Upper lobe of right lung (tissue), 1 donor: ENCODE measurements at regions not wholly inside any gene's neighbourhood (a gene's known extent, or its start where the extent isn't known, plus 50 kb on each side); places are given as distances from the start of the nearest gene placed in this dataset.

Experiments used
- ATAC-seq: fragments of 200-7000 bp; cut with Tn5 transposase; one replicate; pipeline ENCODE4 v1.9.1; 2020; ENCODE audit warnings: mild to moderate bottlenecking, moderate library complexity
- DNase-seq: peaks from one replicate; pipeline ENCODE4 v3.0.0-alpha.2; 2020
- H3K27ac ChIP-seq: fragments of 200-600 bp; one replicate; pipeline ENCODE4 v1.8.0; 2022
- H3K27me3 ChIP-seq: fragments of 200-600 bp; one replicate; pipeline ENCODE4 v1.8.0; 2022; ENCODE audit warnings: mild to moderate bottlenecking
- H3K36me3 ChIP-seq: fragments of 200-600 bp; one replicate; pipeline ENCODE4 v1.8.0; 2022
- H3K4me1 ChIP-seq: fragments of 200-600 bp; one replicate; pipeline ENCODE4 v1.8.0; 2022
- H3K4me3 ChIP-seq: fragments of 200-600 bp; one replicate; pipeline ENCODE4 v1.8.0; 2022; ENCODE audit warnings: mild to moderate bottlenecking
- H3K9me3 ChIP-seq: fragments of 200-600 bp; one replicate; pipeline ENCODE4 v1.8.0; 2022
- intact Hi-C: fragments of 100-400 bp; cut with DNase I; formaldehyde crosslinking; loops from one replicate; pipeline ENCODE4 v1.11.0; 2022
- TF ChIP-seq, protein P1 (sequence below): fragments of 200-600 bp; IDR thresholded peaks from one replicate; pipeline ENCODE4 v1.8.0; 2022; ENCODE audit warnings: antibody characterized with exemption
- donor health status: DM: no; HTN: yes; CAD: no; lungs with severe emphysema.

GRCh38 chr11:69371731-69372588 is 78.0 kb downstream of the MYEOV start:
- intact Hi-C loops = no loop called here
- Histone ChIP-seq H3K4me1 (peaks cover 7% of the 10 kb centered on the region), H3K27ac (no peak overlapping the region), H3K27me3 (no peaks in the 10 kb centered on the region), H3K36me3 (no peaks in the 10 kb centered on the region), H3K9me3 (no peaks in the 10 kb centered on the region), H3K4me3 (no peak overlapping the region)
- TF ChIP-seq, protein P1, sequence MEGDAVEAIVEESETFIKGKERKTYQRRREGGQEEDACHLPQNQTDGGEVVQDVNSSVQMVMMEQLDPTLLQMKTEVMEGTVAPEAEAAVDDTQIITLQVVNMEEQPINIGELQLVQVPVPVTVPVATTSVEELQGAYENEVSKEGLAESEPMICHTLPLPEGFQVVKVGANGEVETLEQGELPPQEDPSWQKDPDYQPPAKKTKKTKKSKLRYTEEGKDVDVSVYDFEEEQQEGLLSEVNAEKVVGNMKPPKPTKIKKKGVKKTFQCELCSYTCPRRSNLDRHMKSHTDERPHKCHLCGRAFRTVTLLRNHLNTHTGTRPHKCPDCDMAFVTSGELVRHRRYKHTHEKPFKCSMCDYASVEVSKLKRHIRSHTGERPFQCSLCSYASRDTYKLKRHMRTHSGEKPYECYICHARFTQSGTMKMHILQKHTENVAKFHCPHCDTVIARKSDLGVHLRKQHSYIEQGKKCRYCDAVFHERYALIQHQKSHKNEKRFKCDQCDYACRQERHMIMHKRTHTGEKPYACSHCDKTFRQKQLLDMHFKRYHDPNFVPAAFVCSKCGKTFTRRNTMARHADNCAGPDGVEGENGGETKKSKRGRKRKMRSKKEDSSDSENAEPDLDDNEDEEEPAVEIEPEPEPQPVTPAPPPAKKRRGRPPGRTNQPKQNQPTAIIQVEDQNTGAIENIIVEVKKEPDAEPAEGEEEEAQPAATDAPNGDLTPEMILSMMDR = no peak
- DNase-seq (peak; percentile 23), ATAC-seq (no peak)

DNA sequence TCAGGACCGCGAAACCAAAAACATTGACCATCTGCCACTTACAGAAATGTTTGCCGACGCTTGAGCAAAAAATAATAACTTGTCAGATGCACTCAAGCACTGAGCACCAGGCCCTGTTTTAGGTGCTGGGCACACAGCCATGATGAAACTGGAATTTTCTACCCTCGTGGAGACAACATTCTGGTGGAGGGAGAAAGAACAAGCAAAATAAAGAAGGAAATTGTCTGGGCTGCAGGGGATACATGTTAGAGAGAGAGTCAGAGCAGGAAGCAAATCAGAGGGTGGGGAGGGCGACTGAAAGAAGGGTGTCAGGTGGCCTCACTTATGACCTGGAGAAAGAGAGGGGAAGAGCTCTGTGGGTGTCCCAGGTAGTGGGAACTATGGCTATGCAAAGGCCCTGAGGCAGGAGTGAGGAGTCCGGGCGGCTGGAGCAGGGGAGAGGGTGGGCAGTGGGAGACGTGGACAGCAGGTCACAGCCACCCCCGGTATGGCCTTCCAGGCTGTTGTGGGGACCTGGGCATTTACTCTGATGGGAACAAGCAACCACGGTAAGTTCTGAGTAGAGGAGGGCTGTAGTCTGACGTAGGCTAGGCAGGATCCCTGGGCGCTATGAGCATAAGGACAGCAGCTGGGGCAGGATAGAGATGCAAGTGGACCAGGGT is 78.8 kb downstream of the MYEOV start:
- H3K36me3 ChIP-seq = no peaks in the 10 kb centered on the region
- H3K27me3 ChIP-seq = no peaks in the 10 kb centered on the region
- H3K9me3 ChIP-seq = no peaks in the 10 kb centered on the region
- TF ChIP-seq, protein P1 = no peak
- intact Hi-C loops = no loop called here
- H3K4me3 ChIP-seq = no peak overlapping the region
- H3K4me1 ChIP-seq = peaks cover 7% of the 10 kb centered on the region
- H3K27ac ChIP-seq = no peak overlapping the region
- DNase-seq = no peak
- ATAC-seq = no peak

DNA sequence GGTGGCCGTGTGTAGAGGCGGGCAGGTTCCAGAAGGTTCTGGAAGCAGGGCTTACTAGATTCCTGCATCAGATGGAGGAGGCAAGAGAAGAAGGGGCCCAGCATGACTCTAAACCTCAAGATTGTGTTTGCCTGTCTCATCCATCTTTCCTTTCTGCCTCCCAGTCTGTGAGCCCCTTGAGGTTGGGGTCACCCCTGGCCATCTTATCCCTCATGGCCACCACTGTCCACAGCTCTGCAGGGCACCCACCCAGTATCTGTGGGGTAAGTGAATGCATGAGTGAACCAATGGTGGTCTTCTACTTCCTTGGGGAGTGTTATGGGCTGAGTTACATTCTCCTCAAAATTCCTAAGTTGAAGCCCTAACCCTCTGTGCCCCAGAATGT is 79.3 kb downstream of the MYEOV start:
- H3K27me3 ChIP-seq = no peaks in the 10 kb centered on the region
- H3K36me3 ChIP-seq = no peaks in the 10 kb centered on the region
- H3K9me3 ChIP-seq = no peaks in the 10 kb centered on the region
- ATAC-seq (no peak), DNase-seq (no peak)
- H3K4me1 ChIP-seq = peaks cover 7% of the 10 kb centered on the region
- H3K27ac ChIP-seq = no peak overlapping the region
- TF ChIP-seq, protein P1 = no peak
- H3K4me3 ChIP-seq = no peak overlapping the region
- intact Hi-C loops = no loop called here

DNA sequence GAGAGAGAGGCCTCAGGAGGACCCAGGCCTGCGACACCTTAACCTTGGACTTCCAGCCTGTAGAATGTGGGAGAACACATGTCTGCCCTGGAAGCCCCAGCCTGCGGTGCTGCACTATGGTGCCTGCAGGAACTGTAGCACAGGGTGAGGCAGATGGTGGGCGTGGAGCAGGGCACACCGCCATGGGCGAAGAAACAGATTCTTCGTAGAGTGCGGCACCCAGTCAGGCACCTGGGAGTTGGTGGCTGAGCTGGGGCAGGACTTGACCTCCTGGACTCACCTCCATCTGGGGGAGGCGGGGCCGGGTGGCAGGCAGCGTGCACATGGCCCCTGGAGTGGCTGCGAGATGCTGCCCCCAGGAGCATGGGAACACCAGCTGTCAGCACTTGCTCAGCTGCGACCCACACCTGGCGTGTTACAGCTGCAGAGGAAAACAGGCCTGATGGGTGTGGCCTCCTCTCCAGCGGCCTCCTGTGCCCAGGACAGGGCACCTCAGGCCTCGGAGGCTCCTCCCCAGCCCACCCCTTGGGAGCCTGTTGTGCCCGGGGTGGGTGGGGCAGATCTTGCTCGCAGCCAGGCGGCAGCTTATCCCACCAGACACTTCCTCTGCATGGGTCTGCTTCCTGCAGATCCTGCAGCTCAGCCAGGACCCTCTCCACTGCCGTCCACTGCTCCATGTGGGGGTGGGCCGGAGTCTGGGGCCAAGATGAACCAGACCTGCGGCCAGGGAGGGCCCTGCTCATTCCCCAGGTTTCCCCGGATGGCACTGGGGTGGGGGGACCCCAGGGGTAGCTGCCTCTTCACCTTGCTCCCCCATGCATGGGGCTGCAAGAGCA is 80.4 kb downstream of the MYEOV start:
- H3K36me3 ChIP-seq = no peaks in the 10 kb centered on the region
- no peak overlapping the region for H3K27ac ChIP-seq
- no peak overlapping the region for H3K4me3 ChIP-seq
- intact Hi-C loops = no loop called here
- H3K27me3 ChIP-seq = no peaks in the 10 kb centered on the region
- ATAC-seq (no peak), DNase-seq (peak; percentile 60)
- peaks cover 7% of the 10 kb centered on the region for H3K4me1 ChIP-seq
- no peaks in the 10 kb centered on the region for H3K9me3 ChIP-seq
- TF ChIP-seq, protein P1 = no peak

DNA sequence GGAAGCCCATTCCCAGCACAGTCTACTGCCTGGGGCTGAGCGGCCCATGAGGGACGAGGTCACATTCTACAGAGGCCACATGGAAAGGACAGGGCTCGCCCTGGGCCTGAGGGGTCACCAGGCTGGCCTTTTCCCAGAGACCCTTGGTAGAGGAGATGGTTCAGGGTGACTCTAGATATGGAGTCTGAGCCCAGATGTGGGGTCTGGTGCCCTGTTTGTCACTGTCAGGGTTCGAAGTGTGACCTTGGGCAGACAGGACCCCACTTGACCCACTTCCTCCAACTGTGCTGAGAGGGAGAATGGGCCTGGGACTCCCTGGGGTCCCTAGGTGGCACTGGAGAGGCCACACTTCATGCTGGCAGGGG is 81.0 kb downstream of the MYEOV start:
- DNase-seq = no peak
- no peaks in the 10 kb centered on the region for H3K9me3 ChIP-seq

More for the DNA sequence above, 81.0 kb downstream of the MYEOV start:
- no peak overlapping the region for H3K27ac ChIP-seq
- TF ChIP-seq, protein P1 = no peak
- intact Hi-C loops = no loop called here
- ATAC-seq = no peak
- H3K27me3 ChIP-seq = no peaks in the 10 kb centered on the region
- H3K4me1 ChIP-seq = peaks cover 7% of the 10 kb centered on the region
- H3K4me3 ChIP-seq = no peak overlapping the region
- H3K36me3 ChIP-seq = no peaks in the 10 kb centered on the region
